HL-60 (cell line): ENCODE measurements at regions not wholly inside any gene's neighbourhood (a gene's known extent, or its start where the extent isn't known, plus 50 kb on each side); places are given as distances from the start of the nearest gene placed in this dataset.

ENCODE experiments used
- DNase-seq, 2 experiments: peaks; one replicate each; pipeline ENCODE4 v3.0.0-alpha.2; 2010 to 2020; ENCODE audit warnings: low read depth in 1 of 2, low spot score in 1 of 2
- H3K27ac ChIP-seq: fragments of 250-450 bp; sonication (Bioruptor Pico); replicated peaks from 2 replicates; pipeline ENCODE4 v1.5.1; 2020; ENCODE audit warnings: mild to moderate bottlenecking, moderate library complexity
- H3K27me3 ChIP-seq: fragments of 250-450 bp; sonication (Bioruptor Pico); 2 replicates; pipeline ENCODE4 v1.5.1; 2021; ENCODE audit warnings: mild to moderate bottlenecking, moderate library complexity; ENCODE audit not compliant: insufficient read depth, poor library complexity, severe bottlenecking
- H3K4me3 ChIP-seq: replicated peaks from 2 replicates; pipeline ENCODE4 v1.5.1; 2011; ENCODE audit warnings: mild to moderate bottlenecking, control low read depth, low read length; ENCODE audit not compliant: insufficient read depth
- CTCF ChIP-seq: IDR thresholded peaks from one replicate; pipeline ENCODE4 v1.5.1; 2011; ENCODE audit warnings: low read length, control low read depth, inconsistent platforms; ENCODE audit not compliant: insufficient read depth
- GABPA ChIP-seq: IDR thresholded peaks from 2 replicates; pipeline ENCODE4 v1.6.1; 2012; ENCODE audit warnings: low read depth
- POLR2AphosphoS5 ChIP-seq: IDR thresholded peaks from 2 replicates; pipeline ENCODE4 v1.6.1; 2012; ENCODE audit warnings: low read depth
- SPI1 ChIP-seq: IDR thresholded peaks from 2 replicates; pipeline ENCODE4 v1.6.1; 2012; ENCODE audit warnings: low read depth, mild to moderate bottlenecking, borderline replicate concordance
- TF ChIP-seq, protein P1 (sequence below): IDR thresholded peaks from 2 replicates; pipeline ENCODE4 v1.6.1; 2012; ENCODE audit warnings: low read depth; ENCODE audit not compliant: insufficient replicate concordance

GRCh38 chr4:122203407-122203806 is 51.3 kb downstream of the BLTP1 start:
- H3K27me3 ChIP-seq: no peaks in the 10 kb centered on the region

GRCh38 chr4:122205687-122206086 is 53.6 kb downstream of the BLTP1 start:
- H3K27ac ChIP-seq: no peak overlapping the region
- no peak overlapping the region for H3K4me3 ChIP-seq
- no peaks in the 10 kb centered on the region for H3K27me3 ChIP-seq
- DNase-seq: no peak
- no peak for TF ChIP-seq CTCF
- TF ChIP-seq SPI1: no peak
- TF ChIP-seq, protein P1, sequence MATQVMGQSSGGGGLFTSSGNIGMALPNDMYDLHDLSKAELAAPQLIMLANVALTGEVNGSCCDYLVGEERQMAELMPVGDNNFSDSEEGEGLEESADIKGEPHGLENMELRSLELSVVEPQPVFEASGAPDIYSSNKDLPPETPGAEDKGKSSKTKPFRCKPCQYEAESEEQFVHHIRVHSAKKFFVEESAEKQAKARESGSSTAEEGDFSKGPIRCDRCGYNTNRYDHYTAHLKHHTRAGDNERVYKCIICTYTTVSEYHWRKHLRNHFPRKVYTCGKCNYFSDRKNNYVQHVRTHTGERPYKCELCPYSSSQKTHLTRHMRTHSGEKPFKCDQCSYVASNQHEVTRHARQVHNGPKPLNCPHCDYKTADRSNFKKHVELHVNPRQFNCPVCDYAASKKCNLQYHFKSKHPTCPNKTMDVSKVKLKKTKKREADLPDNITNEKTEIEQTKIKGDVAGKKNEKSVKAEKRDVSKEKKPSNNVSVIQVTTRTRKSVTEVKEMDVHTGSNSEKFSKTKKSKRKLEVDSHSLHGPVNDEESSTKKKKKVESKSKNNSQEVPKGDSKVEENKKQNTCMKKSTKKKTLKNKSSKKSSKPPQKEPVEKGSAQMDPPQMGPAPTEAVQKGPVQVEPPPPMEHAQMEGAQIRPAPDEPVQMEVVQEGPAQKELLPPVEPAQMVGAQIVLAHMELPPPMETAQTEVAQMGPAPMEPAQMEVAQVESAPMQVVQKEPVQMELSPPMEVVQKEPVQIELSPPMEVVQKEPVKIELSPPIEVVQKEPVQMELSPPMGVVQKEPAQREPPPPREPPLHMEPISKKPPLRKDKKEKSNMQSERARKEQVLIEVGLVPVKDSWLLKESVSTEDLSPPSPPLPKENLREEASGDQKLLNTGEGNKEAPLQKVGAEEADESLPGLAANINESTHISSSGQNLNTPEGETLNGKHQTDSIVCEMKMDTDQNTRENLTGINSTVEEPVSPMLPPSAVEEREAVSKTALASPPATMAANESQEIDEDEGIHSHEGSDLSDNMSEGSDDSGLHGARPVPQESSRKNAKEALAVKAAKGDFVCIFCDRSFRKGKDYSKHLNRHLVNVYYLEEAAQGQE: no peak
- no peak for TF ChIP-seq POLR2AphosphoS5
- no peak for TF ChIP-seq GABPA

More at GRCh38 chr4:122203407-122203806, 51.3 kb downstream of the BLTP1 start:
- Histone ChIP-seq H3K27ac (no peak overlapping the region), H3K4me3 (no peak overlapping the region)
- no peak for DNase-seq
- TF ChIP-seq POLR2AphosphoS5: no peak
- TF ChIP-seq CTCF: no peak
- TF ChIP-seq, protein P1: no peak
- TF ChIP-seq GABPA: no peak
- TF ChIP-seq SPI1: no peak

- no peak for DNase-seq
- no peak overlapping the region for H3K27ac ChIP-seq
- H3K27me3 ChIP-seq: no peaks in the 10 kb centered on the region
- TF ChIP-seq CTCF: no peak
- TF ChIP-seq, protein P1: no peak
- no peak for TF ChIP-seq GABPA
- no peak for TF ChIP-seq SPI1
- TF ChIP-seq POLR2AphosphoS5: no peak
- no peak overlapping the region for H3K4me3 ChIP-seq
These were observed 60.7 kb downstream of the BLTP1 start for GRCh38 chr4:122212880-122213279.
